H9 (cell line): ENCODE measurements at regions not wholly inside any gene's neighbourhood (a gene's known extent, or its start where the extent isn't known, plus 50 kb on each side); places are given as distances from the start of the nearest gene placed in this dataset.

Experiments
- DNase-seq: peaks from one replicate; pipeline ENCODE4 v3.0.0-alpha.2; 2017
- H2AFZ ChIP-seq: one replicate; pipeline ENCODE4 v1.6.1; 2013; ENCODE audit warnings: mild to moderate bottlenecking, low read length, control low read depth, moderate library complexity
- H2AK5ac ChIP-seq: 2 replicates; pipeline ENCODE4 v1.6.1; 2013; ENCODE audit warnings: low read length, control low read depth, mixed read lengths; ENCODE audit not compliant: insufficient read length
- H2BK120ac ChIP-seq: one replicate; pipeline ENCODE4 v1.6.1; 2013; ENCODE audit warnings: low read depth, mild to moderate bottlenecking, low read length, control low read depth, inconsistent platforms; ENCODE audit not compliant: poor library complexity, severe bottlenecking
- H2BK12ac ChIP-seq: 2 replicates; pipeline ENCODE4 v1.6.1; 2013; ENCODE audit warnings: low read length, control low read depth, mixed read lengths, low read depth; ENCODE audit not compliant: insufficient read length
- H2BK15ac ChIP-seq: 2 replicates; pipeline ENCODE4 v1.6.1; 2013; ENCODE audit warnings: low read depth, low read length, control low read depth
- H2BK20ac ChIP-seq: one replicate; pipeline ENCODE4 v1.6.1; 2013; ENCODE audit warnings: low read depth, mild to moderate bottlenecking, low read length, control low read depth, inconsistent platforms; ENCODE audit not compliant: poor library complexity, severe bottlenecking
- H2BK5ac ChIP-seq: 2 replicates; pipeline ENCODE4 v1.6.1; 2013; ENCODE audit warnings: low read length, control low read depth, mixed read lengths; ENCODE audit not compliant: insufficient read length
- H3K14ac ChIP-seq: 2 replicates; pipeline ENCODE4 v1.6.1; 2013; ENCODE audit warnings: low read length, control low read depth; ENCODE audit not compliant: insufficient read depth
- H3K18ac ChIP-seq: 2 replicates; pipeline ENCODE4 v1.6.1; 2013; ENCODE audit warnings: low read depth, mild to moderate bottlenecking, mixed read lengths, low read length, control low read depth; ENCODE audit not compliant: insufficient read length
- H3K23ac ChIP-seq: 2 replicates; pipeline ENCODE4 v1.6.1; 2013; ENCODE audit warnings: low read length, control low read depth, mixed read lengths, low read depth; ENCODE audit not compliant: insufficient read length
- H3K23me2 ChIP-seq: 2 replicates; pipeline ENCODE4 v1.6.1; 2013; ENCODE audit warnings: low read depth, mild to moderate bottlenecking, mixed read lengths, low read length, control low read depth; ENCODE audit not compliant: insufficient read length, poor library complexity, severe bottlenecking
- H3K27ac ChIP-seq: 2 replicates; pipeline ENCODE4 v1.5.1; 2013; ENCODE audit warnings: low read length, control low read depth, mixed read lengths, low read depth; ENCODE audit not compliant: insufficient read length
- H3K27me3 ChIP-seq: 2 replicates; pipeline ENCODE4 v1.6.1; 2013; ENCODE audit warnings: low read length, control low read depth, inconsistent platforms; ENCODE audit not compliant: insufficient read depth
- H3K4ac ChIP-seq: 2 replicates; pipeline ENCODE4 v1.6.1; 2013; ENCODE audit warnings: low read depth, mild to moderate bottlenecking, control low read depth, inconsistent platforms, low read length, moderate library complexity
- H3K4me1 ChIP-seq: 2 replicates; pipeline ENCODE4 v1.6.1; 2013; ENCODE audit warnings: low read length, control low read depth, inconsistent platforms; ENCODE audit not compliant: insufficient read depth
- H3K4me2 ChIP-seq: 2 replicates; pipeline ENCODE4 v1.6.1; 2013; ENCODE audit warnings: low read length, control low read depth, mixed read lengths; ENCODE audit not compliant: insufficient read length, insufficient read depth
- H3K56ac ChIP-seq: 2 replicates; pipeline ENCODE4 v1.6.1; 2013; ENCODE audit warnings: low read depth, mild to moderate bottlenecking, mixed read lengths, low read length, control low read depth; ENCODE audit not compliant: insufficient read length
- H3K79me1 ChIP-seq: 2 replicates; pipeline ENCODE4 v1.6.1; 2013; ENCODE audit warnings: low read depth, mild to moderate bottlenecking, moderate library complexity, low read length, control low read depth, inconsistent platforms; ENCODE audit not compliant: insufficient read depth, poor library complexity, severe bottlenecking
- H3K79me2 ChIP-seq: 2 replicates; pipeline ENCODE4 v1.6.1; 2013; ENCODE audit warnings: low read length, control low read depth, inconsistent platforms; ENCODE audit not compliant: insufficient read depth
- H3K9ac ChIP-seq: 2 replicates; pipeline ENCODE4 v1.6.1; 2013; ENCODE audit warnings: low read length, control low read depth, mixed read lengths; ENCODE audit not compliant: insufficient read length; ENCODE audit errors: extremely low read depth
- H3K9me3 ChIP-seq: one replicate; pipeline ENCODE4 v1.6.1; 2013; ENCODE audit warnings: low read depth, low read length, inconsistent platforms; ENCODE audit not compliant: control insufficient read depth
- H3T11ph ChIP-seq: one replicate; pipeline ENCODE4 v1.6.1; 2013; ENCODE audit warnings: mild to moderate bottlenecking, low read length, control low read depth, inconsistent platforms
- H4K20me1 ChIP-seq: one replicate; pipeline ENCODE4 v1.6.1; 2013; ENCODE audit not compliant: control insufficient read depth, insufficient read length, insufficient read depth
- H4K5ac ChIP-seq: 2 replicates; pipeline ENCODE4 v1.6.1; 2013; ENCODE audit warnings: low read depth, mild to moderate bottlenecking, mixed read lengths, low read length, control low read depth; ENCODE audit not compliant: insufficient read length
- H4K8ac ChIP-seq: replicated peaks from 2 replicates; pipeline ENCODE4 v1.6.1; 2013; ENCODE audit warnings: low read length, control low read depth, mixed read lengths, low read depth; ENCODE audit not compliant: insufficient read length
- H4K91ac ChIP-seq: 2 replicates; pipeline ENCODE4 v1.6.1; 2013; ENCODE audit warnings: low read depth, mild to moderate bottlenecking, moderate library complexity, mixed read lengths, low read length, control low read depth; ENCODE audit not compliant: insufficient read length
- H3K27ac Mint-ChIP-seq, 3 experiments: 2 replicates in 2 of 3; 3 replicates in 1 of 3; pipeline ENCODE4 v1.8.0; 2020 to 2021; ENCODE audit warnings: mixed read lengths in 3 of 3, mild to moderate bottlenecking in 1 of 3, moderate library complexity in 1 of 3
- H3K27me3 Mint-ChIP-seq: 2 replicates; pipeline ENCODE4 v1.8.0; 2021; ENCODE audit warnings: low read depth, mild to moderate bottlenecking, moderate library complexity, mixed read lengths
- H3K36me3 Mint-ChIP-seq, 3 experiments: 2 replicates in 2 of 3; 3 replicates in 1 of 3; pipeline ENCODE4 v1.8.0; 2020 to 2021; ENCODE audit warnings: low read depth in 3 of 3, mixed read lengths in 3 of 3; ENCODE audit not compliant: insufficient read depth in 1 of 3
- H3K4me1 Mint-ChIP-seq, 2 experiments: 2 replicates each; pipeline ENCODE4 v1.8.0; 2020; ENCODE audit warnings: mixed read lengths in 2 of 2
- H3K4me3 Mint-ChIP-seq, 2 experiments: 2 replicates in 1 of 2; 3 replicates in 1 of 2; pipeline ENCODE4 v1.8.0; 2020 to 2021; ENCODE audit warnings: mild to moderate bottlenecking in 2 of 2, mixed read lengths in 2 of 2, moderate library complexity in 1 of 2
- H3K9me3 Mint-ChIP-seq, 2 experiments: 2 replicates in 1 of 2; 3 replicates in 1 of 2; pipeline ENCODE4 v1.8.0; 2020; ENCODE audit warnings: mild to moderate bottlenecking in 2 of 2, mixed read lengths in 2 of 2, moderate library complexity in 1 of 2
- CTCF ChIP-seq: fragments of 200-600 bp; sonication (generic); conservative IDR thresholded peaks from 3 replicates; pipeline ENCODE4 v1.8.0; 2021; ENCODE audit warnings: antibody characterized with exemption, mild to moderate bottlenecking
- WGBS: extraction: QIAGEN DNeasy Blood & Tissue Kit; methylation state at CpG from one replicate; pipeline ENCODE4 v1.1.7; 2013; ENCODE audit warnings: missing lambda C conversion rate, low lambda C conversion rate, mixed read lengths; ENCODE audit not compliant: insufficient read length; ENCODE audit errors: extremely low coverage; 5-methylcytosine and 5-hydroxymethylcytosine counted together

DNA sequence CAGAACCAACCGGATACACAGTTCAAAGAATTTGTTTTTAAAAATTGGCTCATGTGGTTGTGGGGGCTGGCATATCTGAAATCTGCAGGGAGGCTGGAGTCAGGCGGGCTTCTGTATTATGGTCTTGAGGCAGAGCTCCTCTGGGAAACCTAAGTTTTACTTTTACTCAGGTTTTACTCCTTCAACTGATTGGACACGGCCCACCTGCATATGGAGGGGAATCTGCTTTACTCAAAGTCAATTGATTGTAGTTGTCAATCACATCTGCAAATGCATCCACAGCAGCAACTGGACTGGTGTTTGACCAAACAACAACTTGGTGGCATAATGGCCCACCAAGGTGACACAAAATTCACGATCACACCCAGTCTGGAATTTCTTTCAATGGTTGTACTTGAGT lies 103.4 kb downstream of the ERMARD start:
- Histone ChIP-seq H2BK20ac (no peak overlapping the region), H3K79me1 (no peaks in the 10 kb centered on the region), H2AFZ (no peak overlapping the region), H3K23me2 (no peaks in the 10 kb centered on the region), H2BK15ac (no peak overlapping the region), H3K4me1 (no peaks in the 10 kb centered on the region), H3K9me3 (peaks cover 6% of the 10 kb centered on the region), H2BK120ac (no peak overlapping the region), H2BK12ac (no peak overlapping the region), H4K20me1 (no peaks in the 10 kb centered on the region), H3K27ac (no peak overlapping the region), H3K9ac (no peak overlapping the region), H4K5ac (no peak overlapping the region), H3T11ph (no peak overlapping the region), H3K4ac (no peak overlapping the region), H4K91ac (no peak overlapping the region), H3K27me3 (no peaks in the 10 kb centered on the region), H2BK5ac (no peak overlapping the region), H3K23ac (no peak overlapping the region), H3K79me2 (no peaks in the 10 kb centered on the region), H3K14ac (no peak overlapping the region), H4K8ac (no peak overlapping the region), H3K56ac (no peak overlapping the region), H2AK5ac (no peak overlapping the region), H3K4me2 (no peak overlapping the region), H3K18ac (no peak overlapping the region)
- Mint-ChIP-seq H3K36me3 (peaks cover 5 to 13% (median 9%) of the 10 kb centered on the region in 3 experiments; a peak in 6 of 7 replicates), H3K4me3 (no peak overlapping the region), H3K27ac (no peak overlapping the region), H3K27me3 (peaks cover 5% of the 10 kb centered on the region; the same call in 1 of the 2 replicates), H3K9me3 (peaks cover 26 to 31% of the 10 kb centered on the region in 2 experiments), H3K4me1 (peaks cover 8% of the 10 kb centered on the region in 2 experiments)
- no CpG with 5 or more reads among the region's 4 CpGs for WGBS
- DNase-seq: no peak
- no peak for TF ChIP-seq CTCF
